HG03039 (cell line): ENCODE measurements at regions not wholly inside any gene's neighbourhood (a gene's known extent, or its start where the extent isn't known, plus 50 kb on each side); places are given as distances from the start of the nearest gene placed in this dataset.

Experiments
- ATAC-seq: cut with Tn5 transposase; IDR thresholded peaks from one replicate; pipeline ENCODE4 v1.9.1; 2021; ENCODE audit warnings: mild to moderate bottlenecking, moderate library complexity; ENCODE audit not compliant: unreplicated experiment

DNA sequence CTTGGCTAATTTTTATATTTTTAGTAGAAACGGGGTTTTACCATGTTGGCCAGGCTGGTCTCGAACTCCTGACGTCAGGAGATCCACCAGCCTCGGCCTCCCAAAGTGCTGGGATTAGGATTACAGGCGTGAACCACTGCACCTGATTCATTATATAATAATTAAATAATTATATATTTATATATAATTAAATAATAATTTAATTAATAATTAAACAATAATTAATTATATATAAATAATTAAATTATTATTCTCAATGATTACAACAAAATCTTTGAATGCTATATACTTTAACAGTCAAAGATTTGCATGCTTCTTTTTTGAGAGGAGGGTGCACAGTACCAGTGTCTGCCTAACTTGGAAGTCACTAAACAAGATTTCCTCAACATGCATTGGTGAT is 872.3 kb downstream of the EFNB2 start:
- no peak for ATAC-seq

DNA sequence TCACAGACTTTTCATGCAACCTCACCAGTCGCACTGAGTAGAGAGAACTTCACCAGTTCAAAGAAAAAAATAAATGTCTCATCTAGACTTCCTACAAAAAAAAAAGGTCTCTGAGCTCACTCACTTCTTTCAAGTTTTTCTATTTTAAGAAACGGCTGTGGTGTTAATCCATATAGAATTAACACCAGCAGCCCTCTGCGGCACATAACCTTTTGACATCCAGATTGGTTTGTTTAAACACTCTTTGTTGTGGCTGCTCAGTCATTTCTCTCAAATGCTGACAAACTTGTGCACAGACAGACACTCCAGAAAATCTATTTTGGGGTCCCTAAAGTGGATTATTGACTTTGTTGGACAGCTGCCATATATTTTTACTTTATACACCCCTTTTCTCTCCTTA is 874.9 kb downstream of the EFNB2 start:
- ATAC-seq, result no peak

DNA sequence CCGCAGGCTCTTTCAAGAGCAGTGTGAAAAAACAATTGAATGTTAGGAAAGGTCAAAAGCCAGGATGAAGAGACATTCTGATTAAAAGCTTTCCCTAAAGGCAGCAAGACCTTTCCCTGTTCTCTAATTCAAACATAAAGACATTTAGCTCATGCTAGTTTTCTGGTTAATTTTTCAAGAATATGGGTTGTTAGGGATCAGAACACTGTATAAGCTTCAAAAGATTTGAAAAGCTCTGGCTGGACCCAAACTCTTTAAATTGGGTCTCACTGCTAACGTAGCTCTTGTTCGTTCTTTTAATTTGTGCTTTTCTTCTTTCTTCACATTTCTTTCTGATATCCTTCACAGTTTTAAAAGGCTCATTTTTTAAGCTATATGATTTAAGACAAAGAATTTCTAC is 877.0 kb downstream of the EFNB2 start:
- no peak for ATAC-seq

DNA sequence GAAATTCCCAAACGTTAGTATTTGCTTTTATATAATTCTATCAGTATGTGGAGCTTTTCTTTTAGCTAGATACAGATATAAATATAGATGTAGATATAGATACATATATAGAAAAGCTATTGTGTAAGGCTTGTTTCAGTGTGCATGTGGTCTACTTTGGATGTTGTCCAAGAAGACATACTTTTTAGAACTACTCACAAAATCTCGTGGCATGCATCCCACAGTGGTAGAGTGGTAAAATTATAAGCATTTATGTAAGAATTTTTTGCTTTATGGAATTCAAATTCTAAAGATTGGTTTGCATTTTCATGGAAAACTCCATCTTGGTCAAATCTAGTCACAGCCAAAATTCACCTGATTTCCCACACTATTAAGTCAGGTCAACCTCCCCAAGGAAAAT is 880.4 kb downstream of the EFNB2 start:
- ATAC-seq, result no peak

DNA sequence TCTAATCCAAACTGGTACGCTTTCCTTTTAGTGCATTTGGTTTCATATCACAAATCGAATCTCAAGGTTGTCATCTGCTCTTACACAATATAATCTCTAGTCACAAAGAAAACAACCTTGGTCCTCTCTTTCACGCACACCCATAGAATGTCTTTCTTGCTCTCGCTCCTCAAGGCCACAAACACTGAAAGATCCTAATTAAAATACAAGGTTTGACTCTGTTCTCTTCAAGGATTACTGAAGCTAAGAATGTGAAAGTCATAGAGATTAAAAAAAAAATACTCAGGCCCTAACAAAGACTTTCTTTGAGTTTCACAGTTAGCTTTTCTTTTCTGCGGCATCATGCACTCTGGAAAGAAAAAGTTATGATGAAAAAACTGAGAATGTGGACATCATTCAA is 891.5 kb downstream of the EFNB2 start:
- ATAC-seq, result no peak

DNA sequence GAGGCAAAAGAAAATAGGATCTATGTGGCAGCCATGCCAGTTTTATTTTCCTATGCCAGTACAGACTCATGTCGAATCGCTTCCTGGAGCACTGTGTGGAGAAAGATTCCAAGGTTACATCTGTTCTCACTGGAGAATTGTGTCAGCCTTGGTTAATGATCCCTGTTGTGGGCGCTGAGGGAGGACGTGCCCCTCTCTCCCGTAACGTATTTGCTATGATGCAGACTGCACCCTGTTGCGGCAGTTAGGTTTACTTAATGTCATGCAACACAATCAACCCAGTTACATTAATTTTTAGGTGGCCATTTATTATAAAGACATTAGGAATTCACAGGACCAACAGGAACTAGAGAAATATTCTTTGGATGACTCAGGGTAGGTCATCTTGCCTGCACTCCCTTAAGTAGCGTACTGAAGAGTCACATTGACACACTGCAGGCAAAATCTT is 892.9 kb downstream of the EFNB2 start:
- no peak for ATAC-seq

DNA sequence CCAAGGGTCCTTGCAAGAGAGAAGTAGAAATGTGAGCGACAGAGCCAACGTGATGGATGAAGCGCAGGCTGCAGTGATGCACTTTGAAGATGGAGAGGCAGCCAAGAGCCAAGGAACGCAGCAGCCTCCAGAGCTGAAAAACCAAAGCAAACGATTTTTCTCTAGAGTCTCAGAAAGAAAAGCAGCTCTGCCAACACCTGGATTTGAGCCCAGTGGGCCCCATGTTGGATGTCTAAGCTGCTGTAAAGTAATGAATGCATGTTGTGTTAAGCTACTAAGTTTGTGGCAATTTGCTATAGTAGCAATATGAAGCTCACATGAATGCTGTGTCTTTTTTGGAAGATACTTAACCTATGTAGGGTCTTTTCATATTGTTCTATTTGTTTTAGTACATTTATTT is 894.3 kb downstream of the EFNB2 start:
- ATAC-seq, result no peak

- ATAC-seq, result no peak
Measured at GRCh38 chr13:105638426-105638825, 897.0 kb downstream of the EFNB2 start.

GRCh38 chr13:105634059-105634458 is 901.4 kb downstream of the EFNB2 start:
- ATAC-seq, result no peak

- no peak for ATAC-seq
Measured at GRCh38 chr13:105630431-105630830, 905.0 kb downstream of the EFNB2 start.

DNA sequence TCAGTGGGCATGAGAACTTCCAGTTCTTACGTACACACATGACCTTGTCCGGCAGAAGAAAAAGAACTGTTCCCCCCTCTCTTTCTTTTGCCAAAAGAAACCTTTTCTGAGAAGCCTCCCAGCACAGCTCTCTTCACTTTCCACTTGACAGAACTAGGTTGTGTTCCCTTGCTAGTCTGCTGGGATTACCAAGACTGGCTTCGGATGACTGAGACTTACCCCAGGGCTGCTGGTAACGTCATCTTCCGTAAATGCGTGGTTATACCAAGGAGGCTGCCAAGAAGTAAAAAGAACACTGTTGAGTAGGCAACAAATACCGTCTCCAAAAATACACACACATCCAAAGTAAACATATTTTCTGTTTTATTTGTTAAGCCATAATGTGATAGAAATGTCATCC is 908.2 kb downstream of the EFNB2 start:
- no peak for ATAC-seq

DNA sequence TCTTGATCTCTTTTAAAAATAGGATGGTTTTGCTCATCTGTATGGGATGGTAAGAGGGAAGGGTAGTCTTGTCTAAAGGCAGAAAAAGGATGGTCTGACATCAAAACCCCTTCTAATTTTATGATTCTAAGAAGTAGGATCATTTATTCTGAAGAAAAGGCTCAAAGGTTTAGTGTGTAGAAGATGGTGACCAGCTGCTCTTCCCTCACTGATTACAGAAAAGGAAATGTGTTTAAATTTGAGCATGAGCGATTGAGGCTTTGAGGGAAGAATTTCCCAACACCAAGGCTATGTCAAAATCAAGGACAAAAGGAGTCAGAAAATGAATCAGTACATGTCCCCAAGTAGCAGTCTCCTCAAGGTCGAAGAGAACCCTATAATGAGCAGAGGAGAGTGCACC is 909.8 kb downstream of the EFNB2 start:
- no peak for ATAC-seq

DNA sequence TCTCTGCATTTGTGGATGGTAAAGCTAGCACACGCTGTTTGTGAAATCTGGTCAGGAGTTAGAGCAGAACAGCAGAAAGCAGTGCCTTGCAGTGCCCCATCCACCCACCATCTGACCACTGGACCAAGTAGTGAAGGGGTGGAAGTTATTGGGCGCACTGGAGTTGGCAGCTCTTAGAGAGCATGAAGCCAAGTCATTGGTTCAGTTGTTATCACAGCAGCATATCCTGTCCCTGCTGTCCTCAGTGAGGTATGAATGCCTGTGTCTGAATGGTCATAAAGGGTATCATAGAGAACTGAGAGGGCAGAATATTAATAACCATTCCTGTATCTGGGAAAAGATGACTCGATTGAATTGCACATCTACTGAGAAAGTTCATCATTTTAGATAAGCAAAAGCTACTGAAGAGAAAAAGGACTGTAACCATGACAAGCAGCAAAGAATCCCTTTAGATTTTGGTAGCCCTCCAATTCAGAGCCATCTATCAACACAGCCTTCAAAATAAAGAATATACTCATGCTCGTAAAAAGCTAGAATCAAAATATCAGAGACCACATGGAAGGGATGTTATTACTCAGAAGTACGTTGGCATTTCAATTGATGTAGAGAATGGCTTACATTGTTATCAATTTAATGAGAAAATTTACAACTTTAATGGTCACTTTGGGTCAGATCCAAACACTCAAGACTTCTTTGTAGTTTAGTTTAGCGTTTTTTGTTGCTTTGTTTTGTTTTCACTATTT is 919.0 kb downstream of the EFNB2 start:
- ATAC-seq, result no peak

DNA sequence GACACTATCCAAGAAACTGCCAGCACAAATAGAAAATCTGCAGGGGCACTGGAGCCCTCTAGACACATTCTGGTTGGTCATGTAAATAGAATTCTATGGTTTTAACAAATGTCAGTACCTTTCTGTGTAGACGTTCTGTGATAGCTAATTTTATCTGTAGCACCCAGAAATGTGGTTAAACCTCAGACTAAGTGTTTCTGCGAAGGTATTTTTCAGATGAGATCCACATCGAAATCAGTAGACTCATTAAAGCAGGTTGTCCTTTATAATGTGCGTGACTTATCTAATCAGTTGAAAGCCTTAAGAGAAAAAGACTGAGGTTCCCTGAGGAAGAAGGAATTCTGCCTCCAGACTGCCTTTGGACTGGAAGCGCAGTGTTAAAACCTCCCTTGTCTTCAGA is 922.9 kb downstream of the EFNB2 start:
- no peak for ATAC-seq

DNA sequence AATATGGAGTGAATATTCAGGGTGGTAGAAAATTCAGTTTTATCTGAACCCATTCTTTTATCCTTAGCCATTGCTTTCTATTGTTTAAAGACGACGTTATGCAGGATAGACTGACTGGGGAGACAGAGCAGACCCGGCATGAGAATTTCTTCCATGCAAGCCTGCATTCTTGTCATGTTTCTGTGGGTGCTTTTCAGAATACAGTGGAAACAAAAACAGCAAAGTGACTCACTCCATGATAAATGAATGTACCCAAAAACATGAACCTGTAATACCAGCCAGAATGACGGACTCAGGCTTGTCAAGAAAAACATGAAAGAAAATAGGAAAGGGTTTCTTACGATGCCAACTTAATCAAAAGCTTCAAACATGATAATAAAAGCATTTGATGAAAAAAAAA is 924.0 kb downstream of the EFNB2 start:
- ATAC-seq, result no peak

DNA sequence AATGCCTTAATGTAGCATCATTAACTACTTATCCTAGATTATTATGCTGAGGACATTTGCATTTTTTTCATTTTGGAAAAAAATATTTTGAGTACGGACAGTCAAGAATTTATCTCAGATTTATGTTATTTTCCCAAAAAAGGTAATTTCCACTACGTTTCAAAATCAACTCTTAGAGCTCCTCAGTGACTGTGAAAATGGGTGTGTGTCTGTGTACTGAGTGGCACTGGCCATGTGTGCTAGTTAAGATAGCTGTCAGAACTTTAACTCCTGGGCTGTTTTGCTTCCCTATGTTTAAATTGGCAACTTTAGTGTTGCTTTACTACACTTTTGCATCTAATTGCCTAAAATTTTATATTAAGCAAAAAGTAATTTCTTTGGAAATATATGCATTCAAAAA is 927.4 kb downstream of the EFNB2 start:
- no peak for ATAC-seq

DNA sequence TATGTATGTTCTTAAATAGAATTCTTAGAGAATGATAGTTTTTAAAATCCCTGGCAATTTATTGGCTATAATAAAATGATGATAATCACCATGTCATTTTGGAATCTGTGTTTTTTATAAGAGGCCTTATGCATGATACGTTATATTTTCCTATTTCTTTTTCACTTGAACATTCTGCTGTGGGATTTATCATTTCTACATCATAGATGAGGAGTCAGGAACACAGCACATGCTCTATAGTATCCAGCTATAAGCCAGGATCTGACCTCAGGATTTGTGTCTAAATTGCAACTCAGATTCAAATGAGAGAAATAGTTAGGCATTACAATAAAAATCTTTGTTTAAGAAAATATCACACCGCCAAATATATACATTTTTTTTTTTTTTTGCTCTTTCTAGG is 928.0 kb downstream of the EFNB2 start:
- ATAC-seq, result no peak

DNA sequence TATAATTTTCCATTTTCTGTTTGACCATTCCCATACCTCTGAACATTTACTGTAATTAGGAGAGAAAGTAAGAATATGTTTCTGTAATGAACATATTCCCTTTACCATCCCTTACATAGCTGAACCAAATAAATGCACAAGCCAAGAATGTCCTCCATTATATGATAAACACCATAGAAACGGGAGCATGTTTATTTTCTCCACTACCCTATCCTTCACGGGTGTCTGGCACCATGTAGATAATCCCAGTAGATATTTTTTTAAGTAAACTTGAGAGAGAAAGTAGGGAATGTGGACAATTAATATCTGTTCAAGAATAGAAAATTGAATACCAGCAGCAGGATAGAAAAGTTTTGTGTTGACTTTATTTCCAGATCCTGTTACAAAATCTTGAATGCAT is 928.4 kb downstream of the EFNB2 start:
- ATAC-seq, result no peak

DNA sequence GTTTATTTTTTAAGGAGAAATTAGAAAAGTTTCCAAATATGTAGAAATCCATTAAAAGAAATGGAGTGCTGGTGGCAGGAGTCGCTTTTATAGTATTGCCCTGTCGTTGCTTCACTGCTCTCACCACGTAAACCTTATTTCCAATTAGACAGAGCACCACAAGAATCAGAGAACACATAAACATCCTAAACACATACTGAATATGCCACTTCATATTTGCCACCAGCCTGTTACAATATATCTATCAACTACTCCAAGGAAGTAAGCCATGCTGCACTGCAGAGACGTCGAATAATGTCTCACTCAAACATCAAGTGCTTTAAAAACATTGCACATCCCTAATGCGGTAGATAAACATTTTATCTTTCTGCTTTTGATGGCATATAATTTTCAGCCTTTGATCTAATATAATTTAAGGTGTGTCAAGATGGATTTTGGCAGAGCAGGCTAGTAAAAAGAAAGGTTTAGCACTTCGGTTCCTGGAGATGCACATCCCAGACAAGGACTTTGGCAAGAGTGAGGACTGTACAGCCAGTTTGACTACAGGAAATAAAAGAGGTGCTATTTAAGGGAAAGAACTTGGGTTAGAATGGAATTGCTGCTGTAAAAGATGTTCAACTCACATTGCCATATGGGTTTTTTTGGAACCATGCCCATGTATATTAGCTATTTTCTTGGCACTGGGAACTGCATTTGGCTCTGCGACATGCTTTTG is 932.3 kb downstream of the EFNB2 start:
- ATAC-seq, result no peak

- no peak for ATAC-seq
Measured at GRCh38 chr13:105599477-105600037, 935.9 kb downstream of the EFNB2 start.

DNA sequence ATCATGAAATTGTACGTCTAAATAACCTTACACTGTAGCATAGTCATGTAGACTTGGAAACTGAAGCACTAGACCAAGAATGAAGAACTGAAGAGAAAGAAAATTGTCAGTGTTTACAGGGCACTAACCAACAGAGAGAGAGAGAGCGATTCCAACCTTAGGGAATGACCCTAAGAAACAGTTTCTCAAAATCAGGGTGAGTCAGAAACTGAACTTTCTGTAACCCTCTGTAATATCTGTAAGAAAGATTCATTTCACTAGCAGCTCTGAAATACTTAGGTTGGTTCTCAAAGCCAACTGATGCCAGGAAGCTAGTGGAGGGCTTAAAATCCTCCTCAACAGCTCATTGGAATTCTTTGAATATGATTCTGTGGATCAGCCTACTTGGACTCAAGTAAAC is 936.9 kb downstream of the EFNB2 start:
- ATAC-seq, result no peak

DNA sequence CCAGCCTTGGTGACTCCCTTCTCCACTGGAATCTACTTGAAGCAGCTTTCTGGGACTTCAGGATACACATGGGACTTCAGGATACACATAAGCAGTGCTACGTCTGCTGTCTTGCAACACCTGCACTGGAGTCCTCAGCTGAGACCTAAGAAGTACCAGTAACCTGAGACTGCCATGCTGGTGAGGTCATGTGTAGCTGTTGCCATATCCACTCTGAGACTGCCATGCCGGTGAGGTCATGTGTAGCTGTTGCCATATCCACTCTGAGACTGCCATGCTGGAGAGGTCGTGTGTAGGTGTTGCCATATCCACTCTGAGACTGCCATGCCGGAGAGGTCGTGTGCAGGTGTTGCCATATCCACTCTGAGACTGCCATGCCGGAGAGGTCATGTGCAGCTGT is 937.9 kb downstream of the EFNB2 start:
- no peak for ATAC-seq
